ENCODE measurements at regions not wholly inside any gene's neighbourhood (a gene's known extent, or its start where the extent isn't known, plus 50 kb on each side); places are given as distances from the start of the nearest gene placed in this dataset.

DNA sequence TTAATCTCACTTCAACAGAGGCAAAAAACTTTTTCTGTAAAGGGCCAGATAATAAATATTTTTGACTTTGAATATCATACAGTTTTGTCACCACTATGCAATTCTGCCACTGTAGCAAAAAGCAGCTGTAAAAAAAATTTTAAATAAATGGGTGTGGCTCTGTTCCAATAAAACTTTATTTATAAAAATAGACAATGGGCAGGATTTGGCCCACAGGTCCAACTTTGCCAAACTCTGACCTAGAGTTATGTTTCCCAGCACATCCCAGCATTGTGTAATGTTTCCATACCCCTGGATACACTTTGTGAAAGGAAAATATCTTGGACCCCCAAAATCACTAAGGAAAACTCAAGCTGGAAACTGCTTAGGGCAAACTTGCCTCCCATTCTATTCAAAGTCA lies 94.9 kb upstream of the USP38 start:
- no peak for DNase-seq (ENCODE audit: extremely low spot score)
- POLR2A ChIA-PET = no interaction called here
- TF ChIP-seq, protein P1, sequence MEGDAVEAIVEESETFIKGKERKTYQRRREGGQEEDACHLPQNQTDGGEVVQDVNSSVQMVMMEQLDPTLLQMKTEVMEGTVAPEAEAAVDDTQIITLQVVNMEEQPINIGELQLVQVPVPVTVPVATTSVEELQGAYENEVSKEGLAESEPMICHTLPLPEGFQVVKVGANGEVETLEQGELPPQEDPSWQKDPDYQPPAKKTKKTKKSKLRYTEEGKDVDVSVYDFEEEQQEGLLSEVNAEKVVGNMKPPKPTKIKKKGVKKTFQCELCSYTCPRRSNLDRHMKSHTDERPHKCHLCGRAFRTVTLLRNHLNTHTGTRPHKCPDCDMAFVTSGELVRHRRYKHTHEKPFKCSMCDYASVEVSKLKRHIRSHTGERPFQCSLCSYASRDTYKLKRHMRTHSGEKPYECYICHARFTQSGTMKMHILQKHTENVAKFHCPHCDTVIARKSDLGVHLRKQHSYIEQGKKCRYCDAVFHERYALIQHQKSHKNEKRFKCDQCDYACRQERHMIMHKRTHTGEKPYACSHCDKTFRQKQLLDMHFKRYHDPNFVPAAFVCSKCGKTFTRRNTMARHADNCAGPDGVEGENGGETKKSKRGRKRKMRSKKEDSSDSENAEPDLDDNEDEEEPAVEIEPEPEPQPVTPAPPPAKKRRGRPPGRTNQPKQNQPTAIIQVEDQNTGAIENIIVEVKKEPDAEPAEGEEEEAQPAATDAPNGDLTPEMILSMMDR (IDR thresholded peaks at IDR 0.05; ENCODE audit: control extremely low read depth, extremely low read depth, low read depth, missing control alignments) = no peak
- CTCF ChIA-PET = no interaction called here

DNA sequence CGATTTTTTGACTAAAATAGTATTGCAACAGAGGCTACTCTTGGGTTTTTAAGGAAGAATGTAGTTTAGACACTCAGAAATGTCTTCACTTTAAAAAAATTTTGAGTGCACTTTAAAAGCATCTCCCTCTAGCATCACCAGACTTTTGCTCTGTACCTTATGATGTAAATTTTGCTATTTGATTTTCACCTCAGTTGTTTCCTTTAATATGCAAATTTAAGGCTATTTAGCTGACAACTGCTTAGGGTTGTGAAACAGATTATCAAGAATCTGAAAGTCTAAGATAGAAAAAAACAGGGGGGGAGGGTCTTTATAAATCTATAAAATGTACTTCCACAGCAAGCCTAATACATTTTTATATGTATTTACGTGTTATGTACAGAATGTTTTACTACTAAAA lies 92.9 kb upstream of the USP38 start:
- POLR2A ChIA-PET = no interaction called here
- TF ChIP-seq, protein P1 (IDR thresholded peaks at IDR 0.05; ENCODE audit: control extremely low read depth, extremely low read depth, low read depth, missing control alignments) = no peak
- DNase-seq (ENCODE audit: extremely low spot score) = no peak
- CTCF ChIA-PET = no interaction called here

DNA sequence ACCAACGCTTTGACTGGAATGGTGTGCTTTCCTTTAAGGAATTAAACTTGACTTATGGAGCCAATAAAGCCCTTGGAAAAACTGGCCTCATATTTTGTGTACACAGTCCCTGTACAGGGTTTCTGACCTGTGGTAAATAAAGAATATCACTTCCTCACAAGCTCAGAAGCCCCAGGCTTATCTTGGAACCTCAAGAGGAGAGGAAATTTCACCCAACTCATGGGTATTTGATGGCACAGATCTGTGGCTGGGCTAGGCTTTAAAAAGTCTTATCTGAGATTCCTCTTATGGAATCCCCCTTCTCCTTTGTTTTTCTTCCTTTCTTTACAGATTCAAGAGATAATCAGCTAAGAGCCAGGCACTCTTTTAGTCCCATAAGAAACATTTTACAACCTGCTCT lies 89.3 kb upstream of the USP38 start:
- POLR2A ChIA-PET = no interaction called here
- no peak for DNase-seq (ENCODE audit: extremely low spot score)
- CTCF ChIA-PET = interaction anchor here (1.0 to 1.3 kb wide), 2 partner anchors 17 to 22 kb away, joined by 3 read pairs; no protein-coding TSS in a partner anchor
- TF ChIP-seq, protein P1 (IDR thresholded peaks at IDR 0.05; ENCODE audit: control extremely low read depth, extremely low read depth, low read depth, missing control alignments) = no peak

DNA sequence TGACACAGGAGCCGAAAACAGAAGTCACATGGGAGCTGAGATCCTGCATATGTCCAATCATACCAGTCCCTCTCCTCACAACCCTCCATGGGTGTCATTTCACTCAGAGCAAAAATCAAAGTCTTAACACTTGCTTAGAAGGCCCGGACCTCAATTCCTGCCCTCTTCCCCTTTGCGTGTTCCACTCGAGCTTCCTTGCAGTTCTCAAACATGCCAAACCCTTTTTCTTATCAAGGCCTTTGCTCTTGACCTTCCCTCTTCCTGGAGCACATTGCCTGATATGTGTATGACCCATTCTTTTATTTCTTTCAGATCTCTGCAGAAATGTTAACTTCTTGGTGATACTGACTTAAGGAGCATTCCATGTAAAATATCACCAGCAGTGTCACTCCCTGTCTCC lies 87.0 kb upstream of the USP38 start:
- CTCF ChIA-PET = no interaction called here
- POLR2A ChIA-PET = no interaction called here
- TF ChIP-seq, protein P1 (IDR thresholded peaks at IDR 0.05; ENCODE audit: control extremely low read depth, extremely low read depth, low read depth, missing control alignments) = no peak
- DNase-seq (ENCODE audit: extremely low spot score) = no peak

DNA sequence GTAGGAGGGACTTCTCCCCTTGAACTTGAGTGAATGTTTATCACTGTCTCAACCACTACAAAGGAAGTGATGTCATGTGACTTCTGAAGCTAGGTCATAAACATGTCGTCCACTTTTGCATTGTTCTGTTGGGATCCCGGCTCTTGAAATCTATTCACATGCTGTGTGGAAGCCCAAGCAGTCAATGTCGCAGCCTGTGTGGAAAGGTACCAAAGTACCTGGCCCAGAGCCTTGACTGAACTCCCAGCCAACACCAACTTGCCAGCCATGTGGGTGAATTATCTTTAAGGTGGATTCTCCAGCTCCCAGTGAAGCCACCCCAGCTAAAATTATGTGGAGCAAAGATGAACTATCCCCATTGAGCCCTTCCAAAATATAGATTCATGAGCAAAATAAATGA lies 85.0 kb upstream of the USP38 start:
- TF ChIP-seq, protein P1 (IDR thresholded peaks at IDR 0.05; ENCODE audit: control extremely low read depth, extremely low read depth, low read depth, missing control alignments) = no peak
- ChIA-PET POLR2A (no interaction called here), CTCF (interaction anchor here (0.7 to 1.0 kb wide), 2 partner anchors 10 to 18 kb away, joined by 3 to 4 read pairs; no protein-coding TSS in a partner anchor)
- DNase-seq (ENCODE audit: extremely low spot score) = no peak

DNA sequence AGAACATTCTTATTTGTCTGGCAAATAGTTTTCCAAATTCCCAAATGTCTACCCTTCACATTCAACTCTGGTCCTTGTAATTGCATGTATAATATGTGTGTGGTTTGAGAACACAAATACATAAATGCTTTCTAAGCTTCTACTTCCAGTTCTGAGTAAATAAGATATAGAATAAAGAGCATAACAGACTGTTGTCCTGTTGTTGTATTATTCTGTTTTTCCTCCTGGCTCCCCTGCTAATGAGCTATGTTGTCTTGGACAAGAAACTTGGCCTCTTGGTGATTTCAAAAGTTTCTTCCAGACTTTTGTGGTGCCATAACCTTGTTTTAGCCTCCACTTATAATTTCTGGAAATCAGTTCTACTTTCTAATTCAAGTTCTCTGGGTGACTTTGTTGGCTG lies 75.3 kb upstream of the USP38 start:
- ChIA-PET CTCF (interaction anchor here (1.0 to 2.1 kb wide), 3 partner anchors 10 to 158 kb away, joined by 3 to 4 read pairs (median 3); no protein-coding TSS in a partner anchor), POLR2A (no interaction called here)
- TF ChIP-seq, protein P1 (IDR thresholded peaks at IDR 0.05; ENCODE audit: control extremely low read depth, extremely low read depth, low read depth, missing control alignments) = no peak
- no peak for DNase-seq (ENCODE audit: extremely low spot score)

DNA sequence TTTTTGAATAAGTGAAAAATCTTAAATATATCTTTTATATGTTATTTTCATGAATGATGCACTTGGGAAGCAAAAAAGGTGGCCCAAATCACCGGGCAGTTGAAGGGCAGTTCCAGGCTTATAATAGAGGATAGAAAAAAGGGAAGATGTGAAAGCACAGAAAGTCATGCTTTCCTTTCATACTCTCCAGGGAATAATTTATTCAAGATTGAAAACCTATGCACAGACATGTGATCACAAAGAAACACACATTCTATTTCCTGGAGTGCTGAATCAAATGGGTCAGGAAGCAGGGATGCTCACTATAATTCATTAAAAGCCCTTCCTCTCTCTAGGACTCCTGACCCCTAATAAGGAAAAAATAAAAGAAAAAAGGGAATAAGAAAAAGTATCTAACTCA lies 66.1 kb upstream of the USP38 start:
- TF ChIP-seq, protein P1 (IDR thresholded peaks at IDR 0.05; ENCODE audit: control extremely low read depth, extremely low read depth, low read depth, missing control alignments) = no peak
- no peak for DNase-seq (ENCODE audit: extremely low spot score)
- POLR2A ChIA-PET = no interaction called here
- CTCF ChIA-PET = no interaction called here

Data from GM10248 (cell line).